Astrocyte (in vitro differentiated cells and primary cell): ENCODE measurements at regions not wholly inside any gene's neighbourhood (a gene's known extent, or its start where the extent isn't known, plus 50 kb on each side); places are given as distances from the start of the nearest gene placed in this dataset.

Source experiments
- EZH2 ChIP-seq: IDR thresholded peaks from 2 replicates; pipeline ENCODE4 v1.6.1; 2012; ENCODE audit warnings: mild to moderate bottlenecking, low read length, inconsistent platforms; ENCODE audit not compliant: insufficient read depth
- TF ChIP-seq, protein P1 (sequence below): IDR thresholded peaks from 2 replicates; pipeline ENCODE4 v1.5.1; 2011; ENCODE audit warnings: low read depth, mild to moderate bottlenecking, inconsistent platforms, low read length, moderate library complexity; ENCODE audit not compliant: insufficient read depth

- no peak for TF ChIP-seq EZH2
- TF ChIP-seq, protein P1, sequence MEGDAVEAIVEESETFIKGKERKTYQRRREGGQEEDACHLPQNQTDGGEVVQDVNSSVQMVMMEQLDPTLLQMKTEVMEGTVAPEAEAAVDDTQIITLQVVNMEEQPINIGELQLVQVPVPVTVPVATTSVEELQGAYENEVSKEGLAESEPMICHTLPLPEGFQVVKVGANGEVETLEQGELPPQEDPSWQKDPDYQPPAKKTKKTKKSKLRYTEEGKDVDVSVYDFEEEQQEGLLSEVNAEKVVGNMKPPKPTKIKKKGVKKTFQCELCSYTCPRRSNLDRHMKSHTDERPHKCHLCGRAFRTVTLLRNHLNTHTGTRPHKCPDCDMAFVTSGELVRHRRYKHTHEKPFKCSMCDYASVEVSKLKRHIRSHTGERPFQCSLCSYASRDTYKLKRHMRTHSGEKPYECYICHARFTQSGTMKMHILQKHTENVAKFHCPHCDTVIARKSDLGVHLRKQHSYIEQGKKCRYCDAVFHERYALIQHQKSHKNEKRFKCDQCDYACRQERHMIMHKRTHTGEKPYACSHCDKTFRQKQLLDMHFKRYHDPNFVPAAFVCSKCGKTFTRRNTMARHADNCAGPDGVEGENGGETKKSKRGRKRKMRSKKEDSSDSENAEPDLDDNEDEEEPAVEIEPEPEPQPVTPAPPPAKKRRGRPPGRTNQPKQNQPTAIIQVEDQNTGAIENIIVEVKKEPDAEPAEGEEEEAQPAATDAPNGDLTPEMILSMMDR, result no peak
Measured at GRCh38 chr4:148914734-148915133, 472.5 kb upstream of the NR3C2 start.
